ENCODE measurements at regions not wholly inside any gene's neighbourhood (a gene's known extent, or its start where the extent isn't known, plus 50 kb on each side); places are given as distances from the start of the nearest gene placed in this dataset.
A peak's percentile ranks its signal among the peaks of the same experiment; 100 is the strongest.

DNA sequence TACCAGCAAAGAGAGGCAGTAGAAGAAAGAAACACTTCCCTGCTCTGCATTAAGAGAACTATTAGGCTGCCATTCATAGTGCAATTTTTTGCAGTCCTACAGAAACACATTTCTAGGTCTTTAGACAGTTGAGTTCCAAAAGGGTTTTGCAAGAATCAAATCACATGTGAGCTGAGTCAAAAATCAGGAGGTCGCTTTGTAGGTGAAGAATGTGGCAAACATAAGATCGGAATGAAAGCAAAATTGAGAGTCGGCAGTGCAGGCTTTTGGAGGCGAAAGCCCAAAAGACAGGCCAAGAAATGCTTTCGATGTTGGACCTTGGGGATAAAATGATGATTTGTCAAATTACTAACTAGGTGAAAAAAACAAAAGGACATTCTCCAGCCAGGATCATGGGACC, 213.5 kb upstream of the NRIP1 start:
- ChIA-PET CTCF (ENCODE audit: low intra/inter-chr PET ratio) (no interaction called here), POLR2A (no interaction called here)
- no peak overlapping the region for H3K9ac ChIP-seq (ENCODE audit: insufficient read depth in 1 of 2, low read depth in 2 of 2, low read length in 2 of 2)
- in situ Hi-C loops (cut with MboI): loop anchor here (25.0 kb wide), 1 partner anchor 866 kb away; no protein-coding TSS in a partner anchor
- DNase-seq (ENCODE audit: extremely low read depth in 1 of 4, low spot score in 3 of 4) (no peak), FAIRE-seq (no peak), ATAC-seq (no peak)
- no peaks in the 10 kb centered on the region for H3K9me1 ChIP-seq (ENCODE audit: control insufficient read depth, insufficient read depth, low read length)
- no peak overlapping the region for H3K4me2 ChIP-seq (ENCODE audit: insufficient read depth, low read length)
- BruUV-seq (replicated peaks): no TSS peak
- no peaks in the 10 kb centered on the region for H3K4me1 ChIP-seq (replicated peaks in 1 of 2; ENCODE audit: control insufficient read depth in 2 of 2, insufficient read depth in 2 of 2, low read length in 2 of 2)
- TF ChIP-seq ZNF316 (IDR thresholded peaks at IDR 0.05) (0 out of 2 replicates have a peak, but pooled peaks have one; percentile 6), FOXK2 (conservative IDR thresholded peaks at IDR 0.05 in 1 of 2, IDR thresholded peaks at IDR 0.05 in 1 of 2; ENCODE audit: low read depth in 2 of 2) (no peak)
- no peaks in the 10 kb centered on the region for H3K9me3 ChIP-seq (replicated peaks; ENCODE audit: control insufficient read depth, insufficient read depth, low read depth, low read length)
- H3K36me3 ChIP-seq (ENCODE audit: control insufficient read depth, insufficient read depth, low read length): no peaks in the 10 kb centered on the region
- H3K4me3 ChIP-seq: no peak overlapping the region
- H3K27ac ChIP-seq (ENCODE audit: extremely low read depth, low read depth, low read length): no peak overlapping the region
- no peaks in the 10 kb centered on the region for H4K20me1 ChIP-seq (replicated peaks; ENCODE audit: control insufficient read depth, insufficient read depth, low read length)
- no peaks in the 10 kb centered on the region for H3K79me2 ChIP-seq (ENCODE audit: control insufficient read depth, insufficient read depth, low read length)
- 15% methylated on average over 5 of the region's 5 CpGs for WGBS (ENCODE audit: insufficient coverage, low coverage, missing lambda C conversion rate)
- peak overlapping the region; percentile 55; the same call in 1 of the 2 replicates for H2AFZ ChIP-seq (ENCODE audit: low read depth, low read length)
- intact Hi-C loops (cut with micrococcal nuclease): no loop called here
- no peaks in the 10 kb centered on the region for H3K27me3 ChIP-seq (ENCODE audit: control insufficient read depth in 2 of 2, insufficient read depth in 2 of 2, low read length in 2 of 2)

DNA sequence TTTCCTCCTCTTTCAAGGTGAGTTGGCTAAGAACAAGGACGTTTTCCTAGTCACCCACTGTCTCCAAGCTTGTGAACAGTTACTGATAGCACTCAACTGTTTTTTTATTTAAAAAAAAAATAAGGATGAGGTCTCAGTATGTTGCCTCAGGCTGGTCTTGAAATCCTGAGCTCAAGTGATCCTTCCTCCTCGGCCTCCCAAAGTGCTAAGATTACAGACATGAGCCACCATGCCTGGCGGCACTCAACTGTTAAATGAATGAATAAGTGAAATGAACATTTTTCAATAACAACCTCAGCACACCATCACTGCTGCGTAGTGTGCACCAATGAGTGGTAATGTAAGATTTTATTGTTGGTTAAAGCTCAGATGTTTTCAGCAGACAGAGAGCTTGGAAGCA, 214.1 kb upstream of the NRIP1 start:
- no TSS peak for BruUV-seq (replicated peaks)
- H3K9me1 ChIP-seq (ENCODE audit: control insufficient read depth, insufficient read depth, low read length): no peaks in the 10 kb centered on the region
- no peak overlapping the region for H3K9ac ChIP-seq (ENCODE audit: insufficient read depth in 1 of 2, low read depth in 2 of 2, low read length in 2 of 2)
- in situ Hi-C loops (cut with MboI): loop anchor here (25.0 kb wide), 1 partner anchor 867 kb away; no protein-coding TSS in a partner anchor
- ChIA-PET CTCF (ENCODE audit: low intra/inter-chr PET ratio) (no interaction called here), POLR2A (no interaction called here)
- H3K79me2 ChIP-seq (ENCODE audit: control insufficient read depth, insufficient read depth, low read length): no peaks in the 10 kb centered on the region
- no peak overlapping the region for H2AFZ ChIP-seq (ENCODE audit: low read depth, low read length)
- no peak for TF ChIP-seq ATF1 (CRISPR knock-in tag; IDR thresholded peaks at IDR 0.05)
- TF ChIP-seq ATF1 (tag; IDR thresholded peaks at IDR 0.05): no peak
- no peak for TF ChIP-seq KDM4B (IDR thresholded peaks at IDR 0.05; ENCODE audit: borderline replicate concordance in 2 of 2, low read depth in 1 of 2)
- no peak for TF ChIP-seq SMARCE1 (IDR thresholded peaks at IDR 0.05)
- H3K27ac ChIP-seq (ENCODE audit: extremely low read depth, low read depth, low read length): no peak overlapping the region
- H3K27me3 ChIP-seq (ENCODE audit: control insufficient read depth in 2 of 2, insufficient read depth in 2 of 2, low read length in 2 of 2): no peaks in the 10 kb centered on the region
- no peaks in the 10 kb centered on the region for H3K9me3 ChIP-seq (replicated peaks; ENCODE audit: control insufficient read depth, insufficient read depth, low read depth, low read length)
- no peak overlapping the region for H3K4me2 ChIP-seq (ENCODE audit: insufficient read depth, low read length)
- H3K4me3 ChIP-seq: no peak overlapping the region
- H3K36me3 ChIP-seq (ENCODE audit: control insufficient read depth, insufficient read depth, low read length): no peaks in the 10 kb centered on the region
- DNase-seq (ENCODE audit: extremely low read depth in 1 of 4, low spot score in 3 of 4): no peak
- 24% methylated on average over 4 of the region's 4 CpGs for WGBS (ENCODE audit: insufficient coverage, low coverage, missing lambda C conversion rate)
- intact Hi-C loops (cut with micrococcal nuclease): no loop called here
- FAIRE-seq: no peak
- ATAC-seq: no peak
- H4K20me1 ChIP-seq (replicated peaks; ENCODE audit: control insufficient read depth, insufficient read depth, low read length): no peaks in the 10 kb centered on the region
- H3K4me1 ChIP-seq (replicated peaks in 1 of 2; ENCODE audit: control insufficient read depth in 2 of 2, insufficient read depth in 2 of 2, low read length in 2 of 2): no peaks in the 10 kb centered on the region
